Stimulated activated CD8-positive, alpha-beta memory T cell treated with anti-CD3 and anti-CD28 coated beads, Interleukin-4, amount 100 ng/mL, for 1 hour (primary cell): ENCODE measurements at regions not wholly inside any gene's neighbourhood (a gene's known extent, or its start where the extent isn't known, plus 50 kb on each side); places are given as distances from the start of the nearest gene placed in this dataset.
"Not testable (repeated sequence)": the region's sequence is repeated elsewhere in the genome, so short reads cannot be mapped to it uniquely, and the experiment has no call there.

Experiments used
- DNase-seq, 2 donors: peaks; one replicate each; pipeline ENCODE4 v3.0.0-alpha.2; 2020; ENCODE audit warnings: low read depth in 2 of 2, low spot score in 1 of 2

DNA sequence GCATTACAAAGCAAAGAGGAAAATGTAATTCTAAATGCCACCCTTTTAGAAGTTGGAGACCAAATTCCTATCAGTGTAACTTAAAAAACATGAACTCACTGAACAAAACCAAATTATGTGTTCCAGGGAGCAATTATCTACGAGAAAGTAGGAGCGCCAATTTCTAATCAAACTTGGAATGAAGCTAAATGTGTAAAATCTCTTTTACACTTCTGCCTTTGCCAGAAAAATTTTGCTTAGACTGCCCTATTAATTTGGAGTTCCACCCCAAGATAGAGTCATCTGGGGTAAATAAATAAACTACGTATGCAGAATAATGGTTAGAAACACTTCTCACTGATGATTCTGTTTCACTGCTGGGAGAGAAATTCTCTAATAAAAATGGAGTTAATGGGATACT, 825.6 kb downstream of the MTRR start:
- no peak for DNase-seq

- DNase-seq: no peak
These were observed 827.2 kb downstream of the MTRR start for GRCh38 chr5:8695902-8696845.

GRCh38 chr5:8700222-8700621, 831.3 kb downstream of the MTRR start:
- no peak for DNase-seq

DNA sequence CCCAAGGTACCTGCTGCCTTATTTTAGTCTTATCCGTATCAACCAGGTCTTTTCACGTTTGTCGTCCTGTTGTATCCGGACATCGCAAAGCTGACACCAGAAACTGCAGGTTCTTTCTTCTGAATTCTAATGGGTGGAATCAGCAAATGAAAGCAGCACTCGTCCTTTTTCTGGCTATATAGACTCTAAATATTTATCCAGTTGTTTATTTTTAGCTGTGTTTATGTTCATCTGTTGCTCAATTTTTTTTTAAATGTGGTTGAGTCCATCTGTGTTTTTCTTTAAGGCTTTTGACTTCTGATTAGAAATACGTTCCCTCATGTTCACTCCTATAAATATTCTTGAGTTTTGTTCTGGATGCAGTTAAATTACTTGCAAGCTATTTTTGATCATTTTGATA, 831.7 kb downstream of the MTRR start:
- DNase-seq: no peak

DNA sequence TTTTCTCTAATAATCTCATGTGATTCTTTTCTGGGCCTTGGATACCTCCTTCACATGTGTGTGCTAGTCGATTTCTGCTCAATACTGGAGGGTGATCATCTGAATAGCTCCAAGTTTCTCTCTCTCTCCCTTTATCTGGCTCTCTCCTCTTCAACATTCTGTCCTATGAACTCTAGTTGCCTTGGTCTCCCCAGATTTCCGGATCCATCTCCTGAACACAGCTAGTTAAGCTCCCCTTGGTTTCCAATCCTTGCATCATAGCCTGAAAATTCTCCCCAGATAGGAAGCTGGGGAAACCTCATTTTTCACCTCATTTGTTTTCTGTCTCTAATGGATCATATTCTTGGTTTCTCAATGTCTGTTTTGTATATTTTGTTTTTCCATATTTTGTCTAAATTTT, 832.3 kb downstream of the MTRR start:
- DNase-seq: no peak

DNA sequence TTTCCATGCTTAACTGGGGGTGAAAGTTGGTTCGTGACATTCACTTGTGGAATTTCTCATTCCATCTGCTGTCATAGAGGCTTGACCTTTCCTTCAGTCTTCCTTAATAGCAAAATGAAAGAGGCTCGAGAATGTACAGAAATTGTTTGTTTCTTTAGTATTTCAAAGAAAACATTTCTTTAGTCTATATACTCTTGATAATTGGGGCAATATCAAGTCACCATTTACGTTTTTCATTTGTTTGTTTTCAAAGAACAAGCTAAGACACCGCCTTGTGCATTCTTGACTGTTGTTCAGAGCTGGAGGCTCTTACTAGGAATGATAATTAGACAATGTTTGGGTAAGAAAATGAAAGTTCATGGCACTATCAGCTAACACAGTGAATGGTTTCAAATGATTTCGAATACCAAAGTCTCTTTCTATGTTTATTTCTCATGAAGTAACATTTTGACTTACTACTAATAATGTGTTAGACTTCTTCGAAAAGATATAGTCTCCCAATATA, 835.4 kb downstream of the SEMA5A start:
- DNase-seq: no peak

GRCh38 chr5:8714198-8714597, 831.7 kb downstream of the SEMA5A start:
- no peak for DNase-seq

DNA sequence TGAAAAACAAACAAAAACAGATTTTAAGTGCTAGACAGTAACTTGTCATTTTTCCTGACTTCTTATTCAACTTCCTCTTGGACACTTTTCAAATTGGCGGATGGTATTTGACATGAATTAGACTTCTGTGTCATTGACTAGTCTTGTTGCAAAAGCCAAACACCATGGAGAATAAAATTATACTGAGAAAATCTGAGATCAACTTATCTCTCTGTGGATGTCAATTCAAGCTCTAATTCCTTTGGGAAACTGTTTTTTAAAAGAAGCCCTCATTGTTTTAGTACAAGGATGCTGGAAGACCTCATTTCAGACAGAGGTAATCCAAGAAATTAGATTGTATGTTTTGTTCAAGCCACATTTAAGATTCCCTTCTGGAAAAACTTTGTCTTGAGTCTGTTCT, 831.0 kb downstream of the SEMA5A start:
- no peak for DNase-seq

DNA sequence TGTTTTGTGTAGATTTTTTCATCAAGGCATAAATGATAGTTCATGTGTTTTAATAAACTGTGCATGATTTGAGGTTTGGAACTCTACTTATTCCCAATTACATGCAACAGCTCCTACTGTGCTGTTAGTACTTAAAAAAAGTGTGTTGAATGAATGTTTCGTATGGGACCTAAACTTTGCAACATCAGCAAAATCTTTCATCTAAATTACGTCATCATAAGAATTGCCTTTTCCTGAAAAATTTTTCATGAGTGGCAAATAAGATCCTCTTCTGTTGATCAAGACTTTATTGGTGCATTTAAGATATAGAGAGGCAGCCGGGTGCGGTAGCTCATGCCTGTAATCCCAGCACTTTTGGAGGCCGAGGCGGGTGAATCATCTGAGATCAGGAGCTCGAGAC, 826.1 kb downstream of the SEMA5A start:
- no peak for DNase-seq

DNA sequence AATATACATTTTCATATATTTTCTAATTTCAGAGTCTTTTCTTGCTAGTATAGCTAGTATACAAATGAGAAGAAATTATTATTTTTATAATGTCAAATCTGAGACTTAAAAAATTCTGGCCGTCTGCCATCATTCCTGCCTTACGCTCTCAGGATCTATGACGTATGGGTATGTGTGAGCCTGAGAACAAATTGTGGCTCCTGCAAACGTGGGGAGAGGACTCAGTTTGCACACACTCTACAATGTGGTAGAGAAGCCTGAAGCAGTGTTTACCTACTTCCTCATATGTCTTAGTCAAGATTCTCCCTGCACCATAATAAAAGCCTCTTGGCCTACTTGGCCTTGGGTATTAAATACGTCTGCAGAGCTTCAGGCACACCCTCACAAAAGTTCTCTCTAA, 825.4 kb downstream of the SEMA5A start:
- DNase-seq: no peak

DNA sequence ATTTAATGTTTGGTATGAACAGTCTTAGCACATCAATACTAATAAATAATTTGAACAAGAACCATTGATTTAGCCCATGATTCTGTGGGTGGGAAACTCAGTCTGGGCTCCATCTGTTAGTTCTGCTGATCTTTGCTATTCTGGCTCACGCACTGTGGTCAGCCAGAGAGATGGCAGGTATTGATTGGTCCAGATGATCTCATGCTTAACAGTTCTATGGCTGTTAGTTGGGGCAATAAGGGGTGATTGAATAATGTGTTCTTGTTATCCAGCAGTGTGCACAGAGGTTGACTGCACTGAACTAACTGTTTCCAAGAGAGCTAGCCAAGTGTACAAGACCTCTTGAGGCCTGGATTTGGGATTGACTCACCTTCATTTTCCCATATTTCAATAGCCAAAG, 824.3 kb downstream of the SEMA5A start:
- no peak for DNase-seq

DNA sequence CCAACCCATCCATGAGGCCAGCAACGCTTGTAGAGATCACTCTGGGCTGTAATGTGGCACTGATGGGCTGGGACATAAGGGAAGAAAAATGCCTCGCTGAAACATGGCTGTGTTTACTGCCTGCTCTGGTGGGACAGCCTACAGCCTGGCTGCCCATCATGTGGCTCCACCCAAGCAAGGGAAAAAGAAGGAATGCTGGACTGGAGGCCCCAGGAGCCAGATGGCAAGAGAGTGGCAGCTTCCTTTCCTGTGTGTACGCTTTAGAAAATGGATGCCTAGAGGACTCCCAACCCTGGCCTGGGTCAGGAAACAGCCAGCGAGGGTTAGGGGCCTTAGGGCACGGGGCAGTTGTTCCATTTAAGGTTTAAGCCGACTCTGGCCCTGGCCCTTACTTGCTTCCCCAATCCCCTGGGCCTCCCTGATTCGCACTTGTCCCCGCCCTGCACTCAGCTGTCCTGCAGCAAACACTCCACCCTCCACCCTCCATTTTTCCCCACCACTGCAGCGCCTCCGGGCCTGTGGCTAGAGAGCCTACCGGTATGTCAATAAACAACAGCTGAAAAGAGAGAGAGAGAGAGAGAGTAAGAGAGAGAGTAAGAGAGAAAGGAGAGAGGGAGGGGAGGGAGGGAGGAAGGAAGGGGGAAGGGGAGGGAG, 819.4 kb downstream of the SEMA5A start:
- no peak for DNase-seq

- no peak for DNase-seq
These were observed 818.5 kb downstream of the SEMA5A start for GRCh38 chr5:8727396-8727795.

GRCh38 chr5:8729437-8729836, 816.4 kb downstream of the SEMA5A start:
- no peak for DNase-seq

GRCh38 chr5:8730194-8730593, 815.7 kb downstream of the SEMA5A start:
- no peak for DNase-seq

GRCh38 chr5:8731110-8731509, 814.8 kb downstream of the SEMA5A start:
- not testable (repeated sequence) for DNase-seq

- no peak for DNase-seq
These were observed 805.3 kb downstream of the SEMA5A start for GRCh38 chr5:8740595-8740994.

DNA sequence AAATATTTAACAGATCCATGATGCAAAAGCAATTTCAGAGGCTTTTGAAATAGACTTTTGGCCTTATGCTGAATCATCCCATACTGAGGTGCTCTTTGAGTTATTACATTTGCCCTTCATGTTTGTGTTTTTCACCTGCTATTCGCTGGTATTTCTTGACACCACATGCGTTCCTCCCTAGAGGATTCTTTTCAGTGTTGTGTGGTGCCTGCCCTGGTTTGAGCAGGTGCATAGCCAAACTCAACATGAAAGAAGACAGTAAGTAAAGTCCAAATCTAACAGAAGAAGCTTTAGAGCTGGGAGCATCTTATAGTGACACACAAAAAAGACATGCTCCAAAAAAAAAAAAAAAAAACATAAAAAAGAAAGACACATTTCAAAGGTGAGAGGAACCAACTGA, 796.3 kb downstream of the SEMA5A start:
- no peak for DNase-seq

DNA sequence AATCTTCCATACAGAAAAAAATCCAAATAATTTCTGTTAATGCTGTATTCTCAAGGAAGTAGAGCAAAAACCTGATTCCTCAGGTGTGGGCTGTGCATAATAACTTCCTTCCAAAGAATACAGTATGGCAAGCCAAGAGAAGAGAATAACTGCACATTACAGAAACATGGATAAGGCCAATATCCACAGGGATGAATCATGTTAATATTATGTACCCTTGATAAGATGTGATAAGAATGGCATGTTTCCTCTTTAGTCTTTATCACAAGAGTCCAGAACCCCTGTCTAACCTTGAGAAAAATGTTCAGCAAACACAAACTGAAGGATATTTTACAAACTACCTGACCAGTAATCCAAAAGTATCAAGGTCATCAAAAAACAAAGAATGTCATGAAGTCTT, 795.8 kb downstream of the SEMA5A start:
- no peak for DNase-seq

- no peak for DNase-seq
These were observed 793.9 kb downstream of the SEMA5A start for GRCh38 chr5:8751971-8752370.

DNA sequence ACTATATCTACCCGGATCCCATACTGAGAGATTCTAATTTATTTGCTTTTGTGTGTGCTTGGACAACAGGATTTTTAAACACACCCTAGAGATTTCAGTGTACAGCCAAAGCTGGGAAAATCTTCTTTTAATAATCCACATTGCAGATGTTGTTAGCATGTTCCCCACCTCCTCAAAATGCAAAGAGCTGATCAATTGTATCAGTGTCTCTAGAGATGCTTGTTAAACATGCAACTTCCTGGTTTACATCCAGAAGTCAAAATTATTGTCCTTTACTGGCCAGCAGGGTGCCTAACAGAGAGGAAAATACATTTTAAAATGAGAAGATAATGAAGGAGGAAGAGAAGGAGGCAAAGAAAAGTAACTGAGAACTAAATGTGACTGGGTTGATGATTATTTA, 793.3 kb downstream of the SEMA5A start:
- DNase-seq: no peak

DNA sequence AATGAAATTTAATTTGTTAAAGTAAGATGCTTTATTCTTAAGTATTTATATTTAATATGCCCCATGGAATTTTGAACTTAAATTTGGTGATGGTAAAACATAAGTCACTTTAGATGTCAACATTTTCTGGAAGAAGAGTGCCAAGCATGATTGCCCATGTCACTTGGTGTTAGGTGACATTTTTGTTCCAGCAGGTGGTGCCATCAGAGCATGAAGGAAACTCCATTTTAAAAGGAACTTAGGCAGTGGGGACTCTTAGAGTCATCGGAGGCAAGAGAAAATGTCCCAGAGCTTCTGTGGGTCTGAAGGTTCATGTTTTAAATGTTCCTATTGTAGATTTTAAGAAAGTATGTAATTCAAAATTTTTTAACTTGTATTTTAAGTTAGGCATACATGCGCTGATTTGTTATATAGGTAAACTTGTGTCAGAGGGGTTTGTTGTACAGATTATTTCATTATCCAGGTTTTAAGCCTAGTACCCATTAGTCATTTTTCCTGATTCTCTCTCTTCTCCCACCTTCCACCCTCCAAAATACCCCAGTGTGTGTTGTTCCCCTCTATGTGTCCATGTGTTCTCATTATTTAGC, 789.3 kb downstream of the SEMA5A start:
- no peak for DNase-seq
